ENCODE measurements at regions not wholly inside any gene's neighbourhood (a gene's known extent, or its start where the extent isn't known, plus 50 kb on each side); places are given as distances from the start of the nearest gene placed in this dataset.

GRCh38 chr2:228657807-228658402, 476.4 kb upstream of the SPHKAP start:
- TF ChIP-seq POLR2AphosphoS5 (IDR thresholded peaks at IDR 0.05; ENCODE audit: insufficient read depth, low read depth, low read length) (no peak), CTCF (IDR thresholded peaks at IDR 0.05; ENCODE audit: extremely low read depth in 1 of 2, insufficient read depth in 1 of 2, low read depth in 1 of 2, low read length in 2 of 2) (no peak), EZH2 (IDR thresholded peaks at IDR 0.05; ENCODE audit: borderline replicate concordance, low read depth, low read length, severe bottlenecking) (no peak), POLR2A (IDR thresholded peaks at IDR 0.05; ENCODE audit: low read depth, low read length) (no peak)

Measured in endothelial cell of umbilical vein (primary cell).